HUES6 (cell line): ENCODE measurements at regions not wholly inside any gene's neighbourhood (a gene's known extent, or its start where the extent isn't known, plus 50 kb on each side); places are given as distances from the start of the nearest gene placed in this dataset.
A peak's percentile ranks its signal among the peaks of the same experiment; 100 is the strongest.
"Not testable (repeated sequence)": the region's sequence is repeated elsewhere in the genome, so short reads cannot be mapped to it uniquely, and the experiment has no call there.

Experiments
- H3K27ac ChIP-seq: 2 replicates; pipeline ENCODE4 v1.7.0; 2013; ENCODE audit warnings: low read depth, mild to moderate bottlenecking, low read length, inconsistent platforms
- H3K27me3 ChIP-seq: 2 replicates; pipeline ENCODE4 v1.6.1; 2013; ENCODE audit warnings: low read length; ENCODE audit not compliant: control insufficient read depth, insufficient read depth
- H3K36me3 ChIP-seq: 2 replicates; pipeline ENCODE4 v1.6.1; 2013; ENCODE audit warnings: low read length; ENCODE audit not compliant: control insufficient read depth, insufficient read depth
- H3K4me1 ChIP-seq: 2 replicates; pipeline ENCODE4 v1.6.1; 2013; ENCODE audit warnings: low read length; ENCODE audit not compliant: control insufficient read depth, insufficient read depth
- H3K4me3 ChIP-seq: 2 replicates; pipeline ENCODE4 v1.5.1; 2013; ENCODE audit warnings: low read depth, low read length
- H3K9ac ChIP-seq: one replicate; pipeline ENCODE4 v1.6.1; 2013; ENCODE audit warnings: mild to moderate bottlenecking, low read length
- H3K9me3 ChIP-seq: 2 replicates; pipeline ENCODE4 v1.6.1; 2013; ENCODE audit warnings: low read depth, low read length; ENCODE audit not compliant: control insufficient read depth, insufficient read depth

DNA sequence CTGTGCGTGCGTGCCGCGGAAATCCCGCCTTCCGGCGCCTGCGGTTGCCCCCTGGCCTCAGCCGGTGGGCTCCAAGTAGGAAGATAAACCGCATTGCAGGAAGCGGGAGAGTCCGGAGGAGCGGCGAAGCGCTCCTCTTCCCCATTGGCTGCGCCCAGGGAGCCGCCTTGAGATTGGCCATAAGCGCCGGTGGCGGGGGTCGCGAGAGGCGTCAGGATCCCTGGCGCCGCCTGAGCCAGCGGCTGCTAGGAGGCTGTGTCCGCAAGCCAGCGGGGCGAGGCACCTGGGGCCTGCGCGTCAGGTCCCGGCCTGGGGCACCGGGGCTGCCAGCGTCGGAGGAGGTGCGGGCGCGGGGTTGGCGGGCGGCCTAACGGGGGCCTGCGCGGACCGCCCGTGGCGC, 106.3 kb upstream of the ADCY2 start:
- not testable (repeated sequence) for H3K4me3 ChIP-seq, H3K36me3 ChIP-seq, H3K27ac ChIP-seq, H3K9ac ChIP-seq, H3K27me3 ChIP-seq, H3K9me3 ChIP-seq, H3K4me1 ChIP-seq

GRCh38 chr5:7297821-7298220, 98.1 kb upstream of the ADCY2 start:
- not testable (repeated sequence) for H3K4me3 ChIP-seq, H3K27me3 ChIP-seq, H3K36me3 ChIP-seq, H3K4me1 ChIP-seq, H3K27ac ChIP-seq, H3K9ac ChIP-seq, H3K9me3 ChIP-seq

DNA sequence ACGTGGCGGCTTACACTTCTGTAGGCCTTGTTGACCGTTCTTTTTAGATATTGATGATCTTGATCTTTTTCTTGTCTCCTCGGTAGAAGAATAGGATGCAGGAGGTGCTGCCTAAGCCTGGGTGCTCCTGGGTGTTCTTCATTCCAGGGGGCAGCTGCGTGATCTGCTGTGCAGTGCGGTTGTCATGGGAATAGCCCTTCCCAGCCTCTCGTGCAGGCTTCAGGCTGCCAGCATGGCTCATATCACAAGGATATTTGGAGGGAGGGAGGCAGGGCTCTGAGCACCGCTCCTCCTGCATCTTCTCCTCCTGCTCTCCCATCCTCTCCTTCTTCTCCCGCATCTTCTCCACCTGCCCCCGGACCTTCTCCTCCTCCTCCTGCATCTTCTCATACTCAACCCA, 96.2 kb upstream of the ADCY2 start:
- not testable (repeated sequence) for H3K9me3 ChIP-seq, H3K27ac ChIP-seq, H3K36me3 ChIP-seq, H3K9ac ChIP-seq, H3K4me1 ChIP-seq, H3K4me3 ChIP-seq, H3K27me3 ChIP-seq

GRCh38 chr5:7305000-7305674, 90.8 kb upstream of the ADCY2 start:
- H3K4me1 ChIP-seq, H3K9me3 ChIP-seq, H3K4me3 ChIP-seq, H3K9ac ChIP-seq, H3K27ac ChIP-seq, H3K27me3 ChIP-seq, H3K36me3 ChIP-seq: not testable (repeated sequence)

DNA sequence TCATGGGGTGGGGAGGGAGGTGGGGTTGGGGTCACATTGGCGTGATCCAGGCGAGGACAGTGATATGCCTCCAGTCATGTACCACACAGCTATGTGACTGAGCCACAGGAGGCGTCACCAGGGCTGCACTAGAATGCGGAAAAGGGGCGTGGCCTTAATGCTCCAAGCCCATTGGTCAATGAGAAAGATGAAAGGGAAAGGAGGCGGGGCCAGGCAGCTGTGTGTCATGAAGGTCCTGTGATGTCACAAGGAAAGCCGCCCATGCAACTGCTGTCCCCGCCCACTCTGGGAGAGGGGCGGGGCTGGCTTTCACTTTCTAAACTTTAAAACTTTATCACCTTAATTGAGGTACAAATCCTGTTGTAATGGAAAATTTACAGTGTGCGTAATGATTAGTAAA, 89.4 kb upstream of the ADCY2 start:
- not testable (repeated sequence) for H3K4me3 ChIP-seq, H3K27ac ChIP-seq, H3K36me3 ChIP-seq, H3K27me3 ChIP-seq, H3K9me3 ChIP-seq, H3K4me1 ChIP-seq, H3K9ac ChIP-seq

GRCh38 chr5:7307709-7308108, 88.2 kb upstream of the ADCY2 start:
- not testable (repeated sequence) for H3K4me3 ChIP-seq, H3K4me1 ChIP-seq, H3K9ac ChIP-seq, H3K9me3 ChIP-seq, H3K36me3 ChIP-seq, H3K27me3 ChIP-seq, H3K27ac ChIP-seq

DNA sequence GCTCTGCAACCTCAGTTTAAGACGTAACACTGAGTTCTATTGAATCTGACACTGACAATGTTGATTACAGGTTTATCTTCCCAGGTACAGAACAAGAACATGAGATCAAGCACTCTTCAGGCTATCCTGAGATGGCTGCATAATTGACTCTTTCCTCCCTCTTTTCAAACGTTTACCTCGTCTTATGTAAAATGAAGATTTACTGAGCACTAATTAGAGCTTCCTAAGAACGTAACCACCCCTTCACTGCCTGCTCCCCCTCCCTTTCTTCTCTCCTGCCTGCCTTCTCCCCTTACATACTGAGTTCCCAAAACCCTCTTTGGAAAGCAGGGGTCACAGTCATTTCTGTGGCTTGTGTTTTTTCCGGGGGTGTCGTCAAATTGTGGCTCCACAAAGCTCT, 86.2 kb upstream of the ADCY2 start:
- not testable (repeated sequence) for H3K27ac ChIP-seq, H3K9me3 ChIP-seq, H3K9ac ChIP-seq, H3K4me1 ChIP-seq, H3K36me3 ChIP-seq, H3K27me3 ChIP-seq
- H3K4me3 ChIP-seq, result peak overlapping the region; percentile 21; the same call in 1 of the 2 replicates

- H3K9ac ChIP-seq, H3K4me1 ChIP-seq, H3K27me3 ChIP-seq, H3K9me3 ChIP-seq, H3K4me3 ChIP-seq, H3K36me3 ChIP-seq, H3K27ac ChIP-seq: not testable (repeated sequence)
Observed at GRCh38 chr5:7310656-7311055, 85.3 kb upstream of the ADCY2 start.

GRCh38 chr5:7315118-7315517, 80.8 kb upstream of the ADCY2 start:
- H3K9me3 ChIP-seq, result no peaks in the 10 kb centered on the region
- no peak overlapping the region for H3K27ac ChIP-seq
- no peak overlapping the region for H3K9ac ChIP-seq
- H3K4me1 ChIP-seq, result peaks cover 14% of the 10 kb centered on the region; the same call in 1 of the 2 replicates
- H3K27me3 ChIP-seq, result no peaks in the 10 kb centered on the region
- H3K4me3 ChIP-seq, result no peak overlapping the region
- H3K36me3 ChIP-seq, result no peaks in the 10 kb centered on the region

DNA sequence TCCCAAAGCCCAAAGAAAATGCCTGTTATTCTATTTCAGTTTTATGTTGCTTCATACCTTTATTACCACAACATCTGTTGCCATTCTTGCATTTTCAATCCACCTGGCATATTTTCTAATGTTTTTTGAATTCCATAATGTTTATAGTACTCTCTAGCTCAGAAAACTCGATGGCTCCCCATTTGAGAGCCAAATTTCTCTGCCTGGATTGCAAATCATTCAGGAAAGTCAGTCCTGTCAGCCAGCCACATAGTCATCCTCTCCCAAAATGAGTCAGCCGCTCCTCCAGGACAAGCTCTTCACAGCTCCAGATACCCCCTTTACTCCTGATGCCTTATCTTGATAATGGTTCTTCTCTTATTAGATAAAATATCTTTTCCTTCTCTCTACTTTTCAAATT, 78.2 kb upstream of the ADCY2 start:
- Histone ChIP-seq H3K4me1 (peaks cover 22% of the 10 kb centered on the region; the same call in 1 of the 2 replicates), H3K9ac (no peak overlapping the region), H3K4me3 (no peak overlapping the region), H3K27ac (no peak overlapping the region), H3K36me3 (no peaks in the 10 kb centered on the region), H3K9me3 (no peaks in the 10 kb centered on the region), H3K27me3 (no peaks in the 10 kb centered on the region)

DNA sequence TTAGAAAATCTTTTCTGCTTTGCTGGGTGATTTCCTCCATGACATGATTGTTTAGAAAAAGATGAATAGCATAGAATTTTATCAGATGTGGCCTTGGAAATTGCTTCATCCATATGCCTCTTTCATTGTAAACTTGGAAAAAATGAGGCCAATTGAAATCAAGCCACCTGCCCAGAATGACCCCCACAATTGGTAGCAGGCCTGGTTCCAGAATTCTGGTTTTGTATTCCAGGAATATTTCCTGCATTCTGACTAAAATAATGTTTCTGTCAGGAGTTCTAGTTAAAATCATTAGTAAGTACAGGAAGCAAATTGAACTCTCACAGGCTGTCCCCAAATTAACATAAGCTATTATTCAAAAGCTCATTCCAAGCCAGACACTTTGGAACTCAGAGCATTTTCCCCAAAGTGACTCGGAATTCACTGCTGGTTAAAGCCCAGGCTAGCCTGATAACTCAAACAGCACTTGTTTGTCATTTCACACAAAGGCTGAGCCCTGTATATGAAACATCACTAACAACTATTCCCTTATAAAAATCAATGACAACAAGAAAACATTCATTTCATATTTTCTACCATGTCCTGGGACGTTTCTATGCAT, 75.1 kb upstream of the ADCY2 start:
- Histone ChIP-seq H3K9me3 (no peaks in the 10 kb centered on the region), H3K27ac (no peak overlapping the region), H3K9ac (no peak overlapping the region), H3K27me3 (no peaks in the 10 kb centered on the region), H3K4me1 (peaks cover 13% of the 10 kb centered on the region; the same call in 1 of the 2 replicates), H3K4me3 (no peak overlapping the region), H3K36me3 (no peaks in the 10 kb centered on the region)
